ENCODE measurements at regions not wholly inside any gene's neighbourhood (a gene's known extent, or its start where the extent isn't known, plus 50 kb on each side); places are given as distances from the start of the nearest gene placed in this dataset.
"Not testable (repeated sequence)": the region's sequence is repeated elsewhere in the genome, so short reads cannot be mapped to it uniquely, and the experiment has no call there.

DNA sequence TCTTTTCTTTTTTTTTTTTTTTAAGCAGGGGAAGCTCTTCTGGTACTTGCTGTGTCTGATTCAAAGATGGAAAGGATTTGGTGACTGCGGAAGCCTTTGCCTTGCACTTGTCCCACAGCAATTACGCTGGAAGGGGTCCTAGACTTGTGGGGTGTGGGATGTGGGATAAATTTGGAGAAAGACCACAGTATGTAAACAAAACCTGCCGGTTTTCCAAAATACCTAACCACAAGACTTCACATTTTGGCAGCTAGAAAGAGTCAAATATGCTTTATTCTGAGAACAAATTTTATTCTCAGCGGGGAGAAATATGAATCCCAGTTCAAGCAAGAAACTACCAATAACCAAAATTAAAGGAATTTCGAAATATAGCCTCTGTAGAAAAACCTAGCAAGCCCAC, 176.5 kb downstream of the SPRY2 start:
- TF ChIP-seq, protein P1, sequence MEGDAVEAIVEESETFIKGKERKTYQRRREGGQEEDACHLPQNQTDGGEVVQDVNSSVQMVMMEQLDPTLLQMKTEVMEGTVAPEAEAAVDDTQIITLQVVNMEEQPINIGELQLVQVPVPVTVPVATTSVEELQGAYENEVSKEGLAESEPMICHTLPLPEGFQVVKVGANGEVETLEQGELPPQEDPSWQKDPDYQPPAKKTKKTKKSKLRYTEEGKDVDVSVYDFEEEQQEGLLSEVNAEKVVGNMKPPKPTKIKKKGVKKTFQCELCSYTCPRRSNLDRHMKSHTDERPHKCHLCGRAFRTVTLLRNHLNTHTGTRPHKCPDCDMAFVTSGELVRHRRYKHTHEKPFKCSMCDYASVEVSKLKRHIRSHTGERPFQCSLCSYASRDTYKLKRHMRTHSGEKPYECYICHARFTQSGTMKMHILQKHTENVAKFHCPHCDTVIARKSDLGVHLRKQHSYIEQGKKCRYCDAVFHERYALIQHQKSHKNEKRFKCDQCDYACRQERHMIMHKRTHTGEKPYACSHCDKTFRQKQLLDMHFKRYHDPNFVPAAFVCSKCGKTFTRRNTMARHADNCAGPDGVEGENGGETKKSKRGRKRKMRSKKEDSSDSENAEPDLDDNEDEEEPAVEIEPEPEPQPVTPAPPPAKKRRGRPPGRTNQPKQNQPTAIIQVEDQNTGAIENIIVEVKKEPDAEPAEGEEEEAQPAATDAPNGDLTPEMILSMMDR (IDR thresholded peaks at IDR 0.05; ENCODE audit: low read depth, low read length) = no peak
- ChIA-PET POLR2A (interaction anchor here (0.6 kb wide), 1 partner anchor 117 kb away, joined by 5 read pairs; no protein-coding TSS in a partner anchor), CTCF (no interaction called here)
- no peaks in the 10 kb centered on the region for H3K9me3 ChIP-seq (ENCODE audit: control insufficient read depth, insufficient read depth, low read length)
- no peaks in the 10 kb centered on the region for H3K27me3 ChIP-seq (ENCODE audit: control insufficient read depth, insufficient read depth, low read length)
- no peak for DNase-seq (ENCODE audit: low read depth, low spot score)
- no peak overlapping the region for H3K27ac ChIP-seq (ENCODE audit: low read depth, low read length)
- no peak overlapping the region for H3K4me3 ChIP-seq (ENCODE audit: low read depth, low read length)

DNA sequence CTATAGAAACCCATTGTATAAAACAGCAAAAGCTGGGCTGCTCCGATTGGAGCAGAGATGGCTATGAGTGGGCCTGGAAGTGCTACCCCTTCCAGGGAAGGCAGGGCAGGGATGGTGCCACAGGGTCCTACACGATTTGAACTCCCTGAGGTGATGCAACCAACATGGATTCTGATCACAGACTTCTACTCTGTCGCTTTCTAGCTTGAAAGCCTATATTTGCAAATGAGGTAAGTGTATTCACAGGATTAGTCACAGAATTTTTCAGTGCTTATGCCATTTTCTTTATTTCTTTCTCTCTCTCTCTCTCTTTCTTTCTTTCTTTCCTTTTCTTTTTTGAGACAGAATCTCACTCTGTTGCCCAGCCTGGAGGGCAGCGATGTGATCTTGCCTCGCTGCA, 179.0 kb downstream of the SPRY2 start:
- ChIA-PET POLR2A (no interaction called here), CTCF (no interaction called here)
- no peak for DNase-seq (ENCODE audit: low read depth, low spot score)
- TF ChIP-seq, protein P1 (IDR thresholded peaks at IDR 0.05; ENCODE audit: low read depth, low read length) = no peak
- Histone ChIP-seq H3K4me3 (ENCODE audit: low read depth, low read length) (no peak overlapping the region), H3K27ac (ENCODE audit: low read depth, low read length) (no peak overlapping the region), H3K9me3 (ENCODE audit: control insufficient read depth, insufficient read depth, low read length) (no peaks in the 10 kb centered on the region), H3K27me3 (ENCODE audit: control insufficient read depth, insufficient read depth, low read length) (no peaks in the 10 kb centered on the region)

DNA sequence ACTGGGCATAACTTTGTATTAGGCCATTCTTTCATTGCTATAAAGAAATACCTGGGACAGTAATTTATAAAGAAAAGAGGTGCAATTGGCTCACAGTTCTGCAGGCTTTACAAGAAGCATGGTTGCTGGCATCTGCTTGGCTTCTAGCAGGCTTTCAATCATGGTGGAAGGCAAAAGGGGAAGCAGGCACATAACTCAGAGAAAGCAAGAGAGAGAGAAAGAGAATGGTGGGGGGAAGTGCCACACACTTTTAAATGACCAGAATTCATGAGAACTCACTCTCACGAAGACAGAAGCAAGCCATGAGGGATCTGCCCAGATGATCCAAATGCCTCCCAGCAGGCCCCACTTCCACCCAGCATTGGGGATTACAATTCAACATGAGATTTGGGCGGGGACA, 179.7 kb downstream of the SPRY2 start:
- ChIA-PET POLR2A (no interaction called here), CTCF (no interaction called here)

DNA sequence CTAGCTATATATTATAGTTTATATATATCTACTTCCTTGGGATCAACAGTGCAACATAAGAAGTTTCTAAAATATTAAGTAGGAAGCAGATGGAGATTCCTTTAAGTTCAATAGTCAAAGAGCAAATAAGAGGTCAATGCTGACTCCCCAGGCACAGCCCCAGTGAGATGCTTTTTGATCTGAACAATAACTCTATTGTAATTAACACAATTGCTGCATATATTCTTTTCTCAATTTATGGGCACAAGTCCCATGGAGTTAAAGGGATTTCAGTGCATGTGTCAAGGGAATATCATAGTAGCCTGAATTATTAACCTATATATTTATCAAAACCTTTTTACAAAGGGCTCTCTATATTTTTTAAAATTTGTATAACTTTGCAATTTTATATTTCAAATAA, 180.8 kb downstream of the SPRY2 start:
- Histone ChIP-seq H3K27me3 (ENCODE audit: control insufficient read depth, insufficient read depth, low read length) (no peaks in the 10 kb centered on the region), H3K9me3 (ENCODE audit: control insufficient read depth, insufficient read depth, low read length) (no peaks in the 10 kb centered on the region), H3K4me3 (ENCODE audit: low read depth, low read length) (no peak overlapping the region), H3K27ac (ENCODE audit: low read depth, low read length) (no peak overlapping the region)
- ChIA-PET CTCF (no interaction called here), POLR2A (no interaction called here)
- DNase-seq (ENCODE audit: low read depth, low spot score) = no peak
- TF ChIP-seq, protein P1 (IDR thresholded peaks at IDR 0.05; ENCODE audit: low read depth, low read length) = no peak

More for the DNA sequence above, 179.7 kb downstream of the SPRY2 start:
- no peaks in the 10 kb centered on the region for H3K9me3 ChIP-seq (ENCODE audit: control insufficient read depth, insufficient read depth, low read length)
- DNase-seq (ENCODE audit: low read depth, low spot score) = no peak
- H3K4me3 ChIP-seq (ENCODE audit: low read depth, low read length) = no peak overlapping the region
- TF ChIP-seq, protein P1 (IDR thresholded peaks at IDR 0.05; ENCODE audit: low read depth, low read length) = no peak
- H3K27me3 ChIP-seq (ENCODE audit: control insufficient read depth, insufficient read depth, low read length) = no peaks in the 10 kb centered on the region
- no peak overlapping the region for H3K27ac ChIP-seq (ENCODE audit: low read depth, low read length)

DNA sequence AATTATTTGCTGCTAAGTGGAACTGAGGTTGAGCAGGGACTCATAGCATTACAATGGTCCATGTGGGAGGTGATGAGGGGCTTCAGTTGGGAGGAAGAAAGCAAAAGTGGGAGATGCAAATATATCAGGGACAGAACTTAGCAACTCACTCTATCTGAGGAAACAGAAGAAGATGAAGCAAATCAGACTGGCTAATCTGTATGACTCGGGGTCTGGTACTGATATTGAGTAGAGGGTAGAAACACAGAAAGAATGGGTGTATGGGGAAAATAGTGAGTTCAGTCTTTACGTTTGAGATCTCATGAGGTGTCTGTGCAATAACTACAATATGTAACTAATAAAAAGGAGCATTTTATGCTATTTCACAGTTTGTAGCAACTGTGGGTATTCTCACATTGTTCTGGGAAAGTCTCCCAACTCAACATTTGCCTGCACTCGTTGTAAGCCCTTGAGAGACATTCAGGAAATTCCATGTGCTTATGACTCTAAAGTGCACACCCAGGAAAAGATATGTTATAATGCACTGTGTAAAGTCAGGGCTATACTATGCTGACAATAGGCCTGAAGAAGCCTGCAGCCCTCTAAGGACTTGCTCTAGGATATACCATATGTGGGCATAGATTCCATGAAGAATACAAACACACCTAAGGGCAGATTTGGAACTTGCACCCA, 183.5 kb downstream of the SPRY2 start:
- DNase-seq (ENCODE audit: low read depth, low spot score) = no peak
- ChIA-PET CTCF (interaction anchor here (1.0 kb wide), 1 partner anchor 17 kb away, joined by 3 read pairs; no protein-coding TSS in a partner anchor), POLR2A (no interaction called here)
- Histone ChIP-seq H3K27me3 (ENCODE audit: control insufficient read depth, insufficient read depth, low read length) (no peaks in the 10 kb centered on the region), H3K4me3 (ENCODE audit: low read depth, low read length) (no peak overlapping the region), H3K27ac (ENCODE audit: low read depth, low read length) (no peak overlapping the region), H3K9me3 (ENCODE audit: control insufficient read depth, insufficient read depth, low read length) (no peaks in the 10 kb centered on the region)
- TF ChIP-seq, protein P1 (IDR thresholded peaks at IDR 0.05; ENCODE audit: low read depth, low read length) = no peak

DNA sequence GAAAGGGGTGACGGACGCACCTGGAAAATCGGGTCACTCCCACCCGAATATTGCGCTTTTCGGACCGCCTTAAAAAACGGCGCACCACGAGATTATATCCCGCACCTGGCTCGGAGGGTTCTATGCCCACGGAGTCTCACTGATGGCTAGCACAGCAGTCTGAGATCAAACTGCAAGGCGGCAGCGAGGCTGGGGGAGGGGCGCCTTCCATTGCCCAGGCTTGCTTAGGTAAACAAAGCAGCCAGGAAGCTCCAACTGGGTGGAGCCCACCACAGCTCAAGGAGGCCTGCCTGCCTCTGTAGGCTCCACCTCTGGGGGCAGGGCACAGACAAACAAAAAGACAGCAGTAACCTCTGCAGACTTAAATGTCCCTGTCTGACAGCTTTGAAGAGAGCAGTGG, 188.8 kb downstream of the SPRY2 start:
- CTCF ChIA-PET; H3K4me3 ChIP-seq (ENCODE audit: low read depth, low read length); POLR2A ChIA-PET; H3K9me3 ChIP-seq (ENCODE audit: control insufficient read depth, insufficient read depth, low read length); H3K27me3 ChIP-seq (ENCODE audit: control insufficient read depth, insufficient read depth, low read length); DNase-seq (ENCODE audit: low read depth, low spot score); H3K27ac ChIP-seq (ENCODE audit: low read depth, low read length): not testable (repeated sequence)

Measured in AG04450 (cell line).